Prostate gland (tissue), 2 donors: ENCODE measurements at regions not wholly inside any gene's neighbourhood (a gene's known extent, or its start where the extent isn't known, plus 50 kb on each side); places are given as distances from the start of the nearest gene placed in this dataset.

Experiments used
- DNase-seq: peaks from one replicate; pipeline ENCODE4 v3.0.0-alpha.2; 2019; ENCODE audit warnings: low spot score
- H3K27ac ChIP-seq, 2 donors: fragments of 200-600 bp; sonication (generic); 2 replicates each; pipeline ENCODE4 v1.5.1; 2017 to 2019
- H3K27me3 ChIP-seq: fragments of 200-600 bp; sonication (generic); replicated peaks from 2 replicates; pipeline ENCODE4 v1.5.1; 2019; ENCODE audit not compliant: insufficient read depth
- H3K36me3 ChIP-seq, 2 donors: fragments of 200-600 bp; sonication (generic); 1 replicate in 1 of 2; 2 replicates in 1 of 2; pipeline versions ENCODE4 v1.5.1 to v1.8.1; 2017 to 2019
- H3K4me1 ChIP-seq: fragments of 200-600 bp; sonication (generic); replicated peaks from 2 replicates; pipeline ENCODE4 v1.5.1; 2019
- H3K4me3 ChIP-seq, 2 donors: fragments of 200-600 bp; sonication (generic); 2 replicates each; pipeline ENCODE4 v1.5.1; 2017 to 2019
- H3K9me3 ChIP-seq: fragments of 200-600 bp; sonication (generic); 2 replicates; pipeline ENCODE4 v1.5.1; 2017
- POLR2A ChIP-seq: fragments of 450-650 bp; IDR thresholded peaks from one replicate; pipeline ENCODE4 v1.6.1; 2016; ENCODE audit warnings: antibody characterized with exemption, mild to moderate bottlenecking
- POLR2AphosphoS5 ChIP-seq: sonication (generic); formaldehyde crosslinking; IDR thresholded peaks from one replicate; pipeline ENCODE4 v1.6.1; 2017; ENCODE audit warnings: antibody characterized with exemption
- WGBS: methylation state at CpG from one replicate; pipeline ENCODE4 v1.1.5; 2018; 5-methylcytosine and 5-hydroxymethylcytosine counted together
- intact Hi-C: fragments of 100-400 bp; cut with DNase I; formaldehyde crosslinking; loops from one replicate; pipeline ENCODE4 v1.14.2; 2022
- TF ChIP-seq, protein P1 (sequence below), 4 experiments: fragments of 200-600 bp in 2 of 4; fragments of 450-650 bp in 2 of 4; sonication (generic) in 2 of 4; IDR thresholded peaks; 1 replicate in 3 of 4; 2 replicates in 1 of 4; pipeline ENCODE4 v1.5.1; 2016 to 2019; ENCODE audit warnings: antibody characterized with exemption in 4 of 4, mild to moderate bottlenecking in 2 of 4, moderate library complexity in 2 of 4

GRCh38 chr11:103548838-103549237 is 439.6 kb downstream of the DYNC2H1 start:
- WGBS, result 94% methylated on average over 1 of the region's 1 CpG
- TF ChIP-seq POLR2A (no peak), POLR2AphosphoS5 (no peak)
- TF ChIP-seq, protein P1, sequence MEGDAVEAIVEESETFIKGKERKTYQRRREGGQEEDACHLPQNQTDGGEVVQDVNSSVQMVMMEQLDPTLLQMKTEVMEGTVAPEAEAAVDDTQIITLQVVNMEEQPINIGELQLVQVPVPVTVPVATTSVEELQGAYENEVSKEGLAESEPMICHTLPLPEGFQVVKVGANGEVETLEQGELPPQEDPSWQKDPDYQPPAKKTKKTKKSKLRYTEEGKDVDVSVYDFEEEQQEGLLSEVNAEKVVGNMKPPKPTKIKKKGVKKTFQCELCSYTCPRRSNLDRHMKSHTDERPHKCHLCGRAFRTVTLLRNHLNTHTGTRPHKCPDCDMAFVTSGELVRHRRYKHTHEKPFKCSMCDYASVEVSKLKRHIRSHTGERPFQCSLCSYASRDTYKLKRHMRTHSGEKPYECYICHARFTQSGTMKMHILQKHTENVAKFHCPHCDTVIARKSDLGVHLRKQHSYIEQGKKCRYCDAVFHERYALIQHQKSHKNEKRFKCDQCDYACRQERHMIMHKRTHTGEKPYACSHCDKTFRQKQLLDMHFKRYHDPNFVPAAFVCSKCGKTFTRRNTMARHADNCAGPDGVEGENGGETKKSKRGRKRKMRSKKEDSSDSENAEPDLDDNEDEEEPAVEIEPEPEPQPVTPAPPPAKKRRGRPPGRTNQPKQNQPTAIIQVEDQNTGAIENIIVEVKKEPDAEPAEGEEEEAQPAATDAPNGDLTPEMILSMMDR (IDR thresholded peaks at IDR 0.05), result no peak
- H3K27me3 ChIP-seq, result no peaks in the 10 kb centered on the region
- no peaks in the 10 kb centered on the region for H3K4me1 ChIP-seq
- no peak overlapping the region for H3K27ac ChIP-seq
- no peak overlapping the region for H3K4me3 ChIP-seq
- no peaks in the 10 kb centered on the region for H3K9me3 ChIP-seq
- no peaks in the 10 kb centered on the region for H3K36me3 ChIP-seq
- no peak for DNase-seq
- intact Hi-C loops, result no loop called here

- intact Hi-C loops, result no loop called here
- Histone ChIP-seq H3K27ac (no peak overlapping the region), H3K36me3 (no peaks in the 10 kb centered on the region), H3K27me3 (no peaks in the 10 kb centered on the region), H3K9me3 (no peaks in the 10 kb centered on the region), H3K4me3 (no peak overlapping the region), H3K4me1 (no peaks in the 10 kb centered on the region)
- TF ChIP-seq, protein P1 (IDR thresholded peaks at IDR 0.05), result no peak
- no peak for TF ChIP-seq POLR2AphosphoS5
- no peak for TF ChIP-seq POLR2A
- no peak for DNase-seq
- 71% methylated on average over 1 of the region's 1 CpG for WGBS
These were observed 441.6 kb downstream of the DYNC2H1 start for GRCh38 chr11:103550811-103551210.

DNA sequence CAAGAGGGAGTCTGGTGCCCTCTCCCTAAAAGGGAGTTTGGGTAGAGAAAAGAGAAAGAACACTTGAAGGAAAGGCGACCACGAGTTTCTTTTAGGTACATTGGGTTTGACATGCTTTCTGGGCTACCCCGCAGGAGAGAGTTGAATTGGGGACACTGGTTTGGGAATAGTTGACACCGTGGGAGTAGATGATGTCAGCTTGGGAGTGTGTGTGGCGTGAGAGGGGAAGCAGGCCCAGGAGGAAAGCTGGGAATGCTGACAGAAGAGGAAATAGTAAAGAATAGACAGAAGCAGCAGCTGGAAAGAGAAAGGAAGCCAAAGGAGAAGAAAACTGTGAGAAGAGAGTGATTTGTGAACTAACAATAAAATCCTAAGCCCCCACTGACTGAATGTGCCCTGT is 442.9 kb downstream of the DYNC2H1 start:
- H3K4me1 ChIP-seq, result no peaks in the 10 kb centered on the region
- no peak overlapping the region for H3K27ac ChIP-seq
- no peaks in the 10 kb centered on the region for H3K36me3 ChIP-seq
- no peak for TF ChIP-seq POLR2A
- no peak for TF ChIP-seq POLR2AphosphoS5
- TF ChIP-seq, protein P1 (IDR thresholded peaks at IDR 0.05), result no peak
- 86% methylated on average over 5 of the region's 5 CpGs for WGBS
- intact Hi-C loops, result no loop called here
- H3K27me3 ChIP-seq, result no peaks in the 10 kb centered on the region
- H3K4me3 ChIP-seq, result no peak overlapping the region
- H3K9me3 ChIP-seq, result no peaks in the 10 kb centered on the region
- DNase-seq, result no peak

DNA sequence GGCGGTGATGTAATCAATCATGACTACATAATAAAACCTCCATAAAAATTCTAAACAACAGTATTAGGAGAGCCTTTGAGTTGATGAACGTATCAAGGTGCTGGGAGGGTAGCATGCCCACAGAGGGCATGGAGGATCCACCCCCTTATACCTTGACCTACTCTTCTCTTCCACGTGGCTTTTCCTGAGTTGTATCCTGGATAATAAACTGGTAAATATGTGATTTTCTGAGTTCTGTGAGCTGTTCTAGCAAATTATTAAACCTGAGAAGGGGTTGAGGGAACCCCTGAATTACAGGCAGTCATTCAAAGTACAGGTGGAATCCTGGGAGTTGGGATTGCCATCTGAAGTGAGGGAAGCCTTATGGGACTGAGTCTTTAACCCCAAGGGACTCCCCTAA is 446.9 kb downstream of the DYNC2H1 start:
- Histone ChIP-seq H3K4me3 (no peak overlapping the region), H3K9me3 (no peaks in the 10 kb centered on the region), H3K4me1 (no peaks in the 10 kb centered on the region), H3K36me3 (no peaks in the 10 kb centered on the region), H3K27ac (no peak overlapping the region), H3K27me3 (no peaks in the 10 kb centered on the region)
- TF ChIP-seq POLR2A (no peak), POLR2AphosphoS5 (no peak)
- TF ChIP-seq, protein P1 (IDR thresholded peaks at IDR 0.05), result no peak
- intact Hi-C loops, result no loop called here
- no peak for DNase-seq
- WGBS, result 52% methylated on average over 3 of the region's 3 CpGs

GRCh38 chr11:103566116-103566515 is 456.9 kb downstream of the DYNC2H1 start:
- Histone ChIP-seq H3K4me3 (no peak overlapping the region), H3K27me3 (no peaks in the 10 kb centered on the region), H3K36me3 (no peaks in the 10 kb centered on the region), H3K4me1 (no peaks in the 10 kb centered on the region), H3K9me3 (no peaks in the 10 kb centered on the region), H3K27ac (no peak overlapping the region)
- no peak for DNase-seq
- intact Hi-C loops, result no loop called here
- 72% methylated on average over 4 of the region's 4 CpGs for whole genome bisulfite sequencing
- TF ChIP-seq POLR2A (no peak), POLR2AphosphoS5 (no peak)
- TF ChIP-seq, protein P1 (IDR thresholded peaks at IDR 0.05), result no peak
